CD4-positive, alpha-beta T cell (primary cell): ENCODE measurements at regions not wholly inside any gene's neighbourhood (a gene's known extent, or its start where the extent isn't known, plus 50 kb on each side); places are given as distances from the start of the nearest gene placed in this dataset.

Experiments used
- ATAC-seq: fragments of 200-7000 bp; cut with Tn5 transposase; one replicate; pipeline ENCODE4 v1.10.0; 2022; ENCODE audit warnings: mild to moderate bottlenecking; ENCODE audit not compliant: poor library complexity
- CTCF ChIA-PET: fragments of 350-600 bp; sonication (Branson Sonifier 250); formaldehyde crosslinking; loops from one replicate; lab custom pipeline; 2021; ENCODE audit warnings: antibody characterized with exemption, inconsistent platforms; lab: Charles Lee
- POLR2A ChIA-PET: fragments of 350-600 bp; sonication (Branson Sonifier 250); formaldehyde crosslinking; loops from one replicate; lab custom pipeline; 2021; ENCODE audit warnings: antibody characterized with exemption, inconsistent platforms; lab: Charles Lee
- DNase-seq, 14 experiments: peaks; one replicate each; pipeline ENCODE4 v3.0.0-alpha.2; 2013 to 2020; ENCODE audit warnings: mixed read lengths in 2 of 14
- H3K27ac ChIP-seq, 2 donors: one replicate each; pipeline versions ENCODE4 v1.5.1 to v1.7.0; 2013; ENCODE audit warnings: low read length in 2 of 2, low read depth in 1 of 2, mild to moderate bottlenecking in 1 of 2
- H3K27me3 ChIP-seq, 2 experiments: 1 replicate in 1 of 2; 2 replicates in 1 of 2; pipeline versions ENCODE4 v1.6.1 to v1.7.0; 2013; ENCODE audit warnings: low read length in 2 of 2, control low read depth in 1 of 2, mild to moderate bottlenecking in 1 of 2, moderate library complexity in 1 of 2; ENCODE audit not compliant: insufficient read depth in 2 of 2, control insufficient read depth in 1 of 2
- H3K36me3 ChIP-seq: one replicate; pipeline ENCODE4 v1.6.1; 2013; ENCODE audit warnings: low read length, control low read depth; ENCODE audit not compliant: insufficient read depth
- H3K4me1 ChIP-seq: one replicate; pipeline ENCODE4 v1.6.1; 2013; ENCODE audit warnings: low read length, control low read depth; ENCODE audit not compliant: insufficient read depth
- H3K4me3 ChIP-seq: one replicate; pipeline ENCODE4 v1.5.1; 2013; ENCODE audit warnings: mild to moderate bottlenecking, low read length, moderate library complexity
- H3K9me3 ChIP-seq, 2 experiments: 1 replicate in 1 of 2; 2 replicates in 1 of 2; pipeline versions ENCODE4 v1.6.1 to v1.7.0; 2013; ENCODE audit warnings: low read length in 2 of 2, mild to moderate bottlenecking in 2 of 2, control low read depth in 1 of 2, moderate library complexity in 1 of 2; ENCODE audit not compliant: control insufficient read depth in 1 of 2, insufficient read depth in 1 of 2
- H3K27ac Mint-ChIP-seq: one replicate; pipeline ENCODE4 v1.8.0; 2020; ENCODE audit warnings: mixed read lengths
- H3K27me3 Mint-ChIP-seq: one replicate; pipeline ENCODE4 v1.8.0; 2021; ENCODE audit warnings: mixed read lengths
- H3K36me3 Mint-ChIP-seq: one replicate; pipeline ENCODE4 v1.8.0; 2021; ENCODE audit warnings: low read depth, mixed read lengths
- H3K4me1 Mint-ChIP-seq: one replicate; pipeline ENCODE4 v1.8.0; 2021; ENCODE audit warnings: low read depth, mixed read lengths
- H3K4me3 Mint-ChIP-seq: one replicate; pipeline ENCODE4 v1.8.0; 2020; ENCODE audit warnings: mild to moderate bottlenecking, mixed read lengths
- H3K9me3 Mint-ChIP-seq: one replicate; pipeline ENCODE4 v1.8.0; 2020; ENCODE audit warnings: mixed read lengths
- CTCF ChIP-seq: fragments of 200-600 bp; IDR thresholded peaks from one replicate; pipeline ENCODE4 v1.8.0; 2022; ENCODE audit warnings: antibody characterized with exemption, mild to moderate bottlenecking
- intact Hi-C, 2 experiments: fragments of 100-400 bp; cut with DNase I in 1 of 2; cut with micrococcal nuclease in 1 of 2; formaldehyde crosslinking; loops; one replicate each; pipeline versions ENCODE4 v1.15.1 to v1.9.0; 2023 to 2025; cut with DNase I, micrococcal nuclease

GRCh38 chr6:6865611-6866010, 242.2 kb upstream of the RREB1 start:
- CTCF ChIA-PET, result no interaction called here
- Histone ChIP-seq H3K4me1 (no peaks in the 10 kb centered on the region), H3K36me3 (no peaks in the 10 kb centered on the region), H3K27ac (no peak overlapping the region), H3K9me3 (no peaks in the 10 kb centered on the region), H3K4me3 (no peak overlapping the region), H3K27me3 (peaks cover 0 to 1% of the 10 kb centered on the region in 2 experiments)
- no peak for ATAC-seq
- Mint-ChIP-seq H3K4me3 (no peak overlapping the region), H3K27me3 (no peaks in the 10 kb centered on the region), H3K9me3 (no peaks in the 10 kb centered on the region), H3K36me3 (no peaks in the 10 kb centered on the region), H3K27ac (no peak overlapping the region), H3K4me1 (no peaks in the 10 kb centered on the region)
- intact Hi-C loops, result no loop called here
- POLR2A ChIA-PET, result no interaction called here
- DNase-seq, result no peak
- no peak for TF ChIP-seq CTCF

- no peak for TF ChIP-seq CTCF
- no peak overlapping the region for H3K27ac ChIP-seq
- ChIA-PET CTCF (no interaction called here), POLR2A (no interaction called here)
- H3K36me3 ChIP-seq, result no peaks in the 10 kb centered on the region
- H3K9me3 Mint-ChIP-seq, result no peaks in the 10 kb centered on the region
- ATAC-seq, result no peak
- no peaks in the 10 kb centered on the region for H3K4me1 Mint-ChIP-seq
- no peak overlapping the region for H3K4me3 Mint-ChIP-seq
- H3K27me3 ChIP-seq, result peaks cover 0 to 2% of the 10 kb centered on the region in 2 experiments
- no peak for DNase-seq
- no peaks in the 10 kb centered on the region for H3K36me3 Mint-ChIP-seq
- H3K4me3 ChIP-seq, result no peak overlapping the region
- no peak overlapping the region for H3K27ac Mint-ChIP-seq
- no peaks in the 10 kb centered on the region for H3K27me3 Mint-ChIP-seq
- H3K9me3 ChIP-seq, result no peaks in the 10 kb centered on the region
- H3K4me1 ChIP-seq, result no peaks in the 10 kb centered on the region
- intact Hi-C loops, result no loop called here
Observed at GRCh38 chr6:6866656-6867403, 240.9 kb upstream of the RREB1 start.

GRCh38 chr6:6867404-6867799, 240.4 kb upstream of the RREB1 start:
- Mint-ChIP-seq H3K4me1 (no peaks in the 10 kb centered on the region), H3K9me3 (no peaks in the 10 kb centered on the region), H3K4me3 (no peak overlapping the region), H3K27ac (no peak overlapping the region), H3K36me3 (no peaks in the 10 kb centered on the region), H3K27me3 (no peaks in the 10 kb centered on the region)
- intact Hi-C loops, result no loop called here
- H3K4me1 ChIP-seq, result no peaks in the 10 kb centered on the region
- no peaks in the 10 kb centered on the region for H3K9me3 ChIP-seq
- DNase-seq (no peak), ATAC-seq (no peak)
- POLR2A ChIA-PET, result no interaction called here
- no peak overlapping the region for H3K27ac ChIP-seq
- H3K27me3 ChIP-seq, result peaks cover 0 to 2% of the 10 kb centered on the region in 2 experiments
- H3K4me3 ChIP-seq, result no peak overlapping the region
- no peaks in the 10 kb centered on the region for H3K36me3 ChIP-seq
- CTCF ChIA-PET, result no interaction called here
- TF ChIP-seq CTCF, result no peak
